Endothelial cell of umbilical vein (primary cell): ENCODE measurements at regions not wholly inside any gene's neighbourhood (a gene's known extent, or its start where the extent isn't known, plus 50 kb on each side); places are given as distances from the start of the nearest gene placed in this dataset.

Experiments used
- BruUV-seq: library from RNA; stranded (reverse); fragments of 400-500 nt; replicated peaks from 2 replicates; lab custom pipeline; 2021; lab: Mats Ljungman, UMichigan
- CTCF ChIA-PET: fragments of 300-600, 350-600 bp; sonication (Branson Sonifier 250); formaldehyde crosslinking; loops from one replicate; lab custom pipeline; 2021; ENCODE audit warnings: antibody characterized with exemption, inconsistent platforms; lab: Charles Lee
- POLR2A ChIA-PET: fragments of 300-600, 350-600 bp; sonication (Branson Sonifier 250); formaldehyde crosslinking; loops from one replicate; lab custom pipeline; 2021; ENCODE audit warnings: antibody characterized with exemption, inconsistent platforms; lab: Charles Lee
- DNase-seq: peaks from one replicate; pipeline ENCODE4 v3.0.0-alpha.2; 2011; ENCODE audit warnings: low read depth, low spot score
- FAIRE-seq: peaks from 2 replicates; lab custom pipeline; 2011; peaks lifted over from hg19 to GRCh38; lab: Jason Lieb, UNC
- H2AFZ ChIP-seq: 2 replicates; pipeline ENCODE4 v1.6.0; 2012; ENCODE audit warnings: low read depth, low read length, control low read depth, inconsistent platforms
- H3K27ac ChIP-seq: 2 replicates; pipeline ENCODE4 v1.5.1; 2011; ENCODE audit warnings: low read depth, mild to moderate bottlenecking, control low read depth, low read length, moderate library complexity; ENCODE audit not compliant: insufficient read depth
- H3K27me3 ChIP-seq, 2 experiments: 2 replicates each; pipeline versions ENCODE4 v1.6.0 to v1.6.1; 2011; ENCODE audit warnings: low read length in 2 of 2, mixed read lengths in 1 of 2; ENCODE audit not compliant: control insufficient read depth in 2 of 2, insufficient read depth in 2 of 2
- H3K36me3 ChIP-seq, 2 experiments: 2 replicates in 1 of 2; 3 replicates in 1 of 2; pipeline ENCODE4 v1.5.1; 2011; ENCODE audit warnings: low read length in 2 of 2, mild to moderate bottlenecking in 1 of 2, moderate library complexity in 1 of 2; ENCODE audit not compliant: control insufficient read depth in 2 of 2, insufficient read depth in 2 of 2; ENCODE audit errors: extremely low read depth in 1 of 2
- H3K4me1 ChIP-seq: 3 replicates; pipeline ENCODE4 v1.5.1; 2011; ENCODE audit warnings: mild to moderate bottlenecking, low read length; ENCODE audit not compliant: control insufficient read depth, insufficient read depth; ENCODE audit errors: extremely low read depth
- H3K4me2 ChIP-seq: 2 replicates; pipeline ENCODE4 v1.6.1; 2011; ENCODE audit warnings: low read length, control low read depth, mixed read lengths; ENCODE audit not compliant: insufficient read depth
- H3K4me3 ChIP-seq, 3 experiments: fragments of 200-600 bp in 1 of 3; sonication (generic), shearing (Covaris generic) in 1 of 3; replicated peaks in 1 of 3; 2 replicates each; pipeline ENCODE4 v1.5.1; 2011 to 2016; ENCODE audit warnings: control low read depth in 3 of 3, low read length in 3 of 3, mild to moderate bottlenecking in 2 of 3, inconsistent platforms in 1 of 3, low read depth in 1 of 3, moderate library complexity in 1 of 3; ENCODE audit not compliant: insufficient read depth in 1 of 3
- H3K79me2 ChIP-seq: 2 replicates; pipeline ENCODE4 v1.6.0; 2012; ENCODE audit warnings: low read length, inconsistent platforms; ENCODE audit not compliant: control insufficient read depth, insufficient read depth
- H3K9ac ChIP-seq: replicated peaks from 2 replicates; pipeline ENCODE3; 2011; ENCODE audit warnings: low read length, control low read depth; ENCODE audit not compliant: insufficient read depth; ENCODE audit errors: extremely low read depth
- H3K9me1 ChIP-seq: replicated peaks from 3 replicates; pipeline ENCODE4 v1.6.0; 2011; ENCODE audit warnings: mild to moderate bottlenecking, low read length; ENCODE audit not compliant: control insufficient read depth, insufficient read depth; ENCODE audit errors: extremely low read depth
- H3K9me3 ChIP-seq: replicated peaks from 2 replicates; pipeline ENCODE4 v1.5.1; 2012; ENCODE audit warnings: low read length, inconsistent platforms; ENCODE audit not compliant: control insufficient read depth, insufficient read depth
- H4K20me1 ChIP-seq: replicated peaks from 2 replicates; pipeline ENCODE3; 2011; ENCODE audit warnings: mild to moderate bottlenecking, low read length; ENCODE audit not compliant: control insufficient read depth, insufficient read depth; ENCODE audit errors: extremely low read depth
- EZH2 ChIP-seq: IDR thresholded peaks from 2 replicates; pipeline ENCODE4 v1.6.1; 2012; ENCODE audit warnings: borderline replicate concordance, low read depth, mild to moderate bottlenecking, moderate library complexity, low read length, inconsistent platforms; ENCODE audit not compliant: severe bottlenecking
- FOS ChIP-seq: IDR thresholded peaks from 2 replicates; pipeline ENCODE4 v1.6.1; 2011; ENCODE audit warnings: mild to moderate bottlenecking, low read length, moderate library complexity, borderline replicate concordance; ENCODE audit not compliant: insufficient read depth
- GATA2 ChIP-seq: IDR thresholded peaks from 2 replicates; pipeline ENCODE4 v1.7.0; 2011; ENCODE audit warnings: low read depth, mild to moderate bottlenecking, moderate library complexity, mixed read lengths, low read length; ENCODE audit not compliant: insufficient read length, insufficient read depth
- JUN ChIP-seq: IDR thresholded peaks from 2 replicates; pipeline ENCODE4 v1.6.1; 2011; ENCODE audit warnings: borderline replicate concordance, low read depth; ENCODE audit not compliant: insufficient read length, insufficient read depth
- MYC ChIP-seq: IDR thresholded peaks from one replicate; pipeline ENCODE4 v1.6.1; 2011; ENCODE audit warnings: mild to moderate bottlenecking, low read depth, low read length
- POLR2A ChIP-seq: IDR thresholded peaks from 2 replicates; pipeline ENCODE4 v1.6.1; 2012; ENCODE audit warnings: low read depth, mild to moderate bottlenecking, control low read depth, low read length
- POLR2AphosphoS5 ChIP-seq: IDR thresholded peaks from 2 replicates; pipeline ENCODE4 v1.6.1; 2012; ENCODE audit warnings: low read depth, mild to moderate bottlenecking, control low read depth, low read length, moderate library complexity; ENCODE audit not compliant: insufficient read depth
- dilution Hi-C: fragments of 300-500 bp; cut with MboI; formaldehyde crosslinking; loops from one replicate; pipeline ENCODE4 v1.15.0; 2019; ENCODE audit warnings: low sequenced_read_pairs; ENCODE audit not compliant: extremely low pct_ligation_motif_present
- intact Hi-C: fragments of 100-400 bp; cut with micrococcal nuclease; formaldehyde crosslinking; loops from one replicate; pipeline ENCODE4 v1.10.0; 2022
- TF ChIP-seq, protein P1 (sequence below): IDR thresholded peaks from 2 replicates; pipeline ENCODE4 v1.6.1; 2011; ENCODE audit not compliant: insufficient read depth, insufficient read length
- TF ChIP-seq, protein P2 (sequence below), 2 donors: IDR thresholded peaks; 1 replicate in 1 of 2; 2 replicates in 1 of 2; pipeline ENCODE4 v1.5.1; 2011; ENCODE audit warnings: low read length in 2 of 2, mild to moderate bottlenecking in 2 of 2, moderate library complexity in 2 of 2, control low read depth in 1 of 2, inconsistent platforms in 1 of 2, low read depth in 1 of 2; ENCODE audit not compliant: insufficient read depth in 1 of 2; ENCODE audit errors: extremely low read depth in 1 of 2

GRCh38 chr3:89013536-89013935 lies 93.9 kb upstream of the EPHA3 start:
- peaks cover 3% of the 10 kb centered on the region for H3K9me3 ChIP-seq
- BruUV-seq: no TSS peak
- H2AFZ ChIP-seq: no peak overlapping the region
- FAIRE-seq (no peak), DNase-seq (no peak)
- H3K36me3 ChIP-seq: no peaks in the 10 kb centered on the region
- no peak overlapping the region for H3K27ac ChIP-seq
- no peaks in the 10 kb centered on the region for H3K4me1 ChIP-seq
- no peak overlapping the region for H3K4me2 ChIP-seq
- dilution Hi-C loops (no loop called here), intact Hi-C loops (no loop called here)
- H3K9ac ChIP-seq: no peak overlapping the region
- H3K9me1 ChIP-seq: no peaks in the 10 kb centered on the region
- CTCF ChIA-PET: no interaction called here
- H3K4me3 ChIP-seq: no peak overlapping the region
- no peaks in the 10 kb centered on the region for H3K79me2 ChIP-seq
- no peaks in the 10 kb centered on the region for H3K27me3 ChIP-seq
- POLR2A ChIA-PET: no interaction called here
- H4K20me1 ChIP-seq: no peaks in the 10 kb centered on the region
- TF ChIP-seq POLR2AphosphoS5: no peak
- TF ChIP-seq, protein P1, sequence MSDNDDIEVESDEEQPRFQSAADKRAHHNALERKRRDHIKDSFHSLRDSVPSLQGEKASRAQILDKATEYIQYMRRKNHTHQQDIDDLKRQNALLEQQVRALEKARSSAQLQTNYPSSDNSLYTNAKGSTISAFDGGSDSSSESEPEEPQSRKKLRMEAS: no peak
- no peak for TF ChIP-seq EZH2
- no peak for TF ChIP-seq FOS
- no peak for TF ChIP-seq POLR2A
- no peak for TF ChIP-seq MYC
- TF ChIP-seq JUN: no peak
- TF ChIP-seq, protein P2, sequence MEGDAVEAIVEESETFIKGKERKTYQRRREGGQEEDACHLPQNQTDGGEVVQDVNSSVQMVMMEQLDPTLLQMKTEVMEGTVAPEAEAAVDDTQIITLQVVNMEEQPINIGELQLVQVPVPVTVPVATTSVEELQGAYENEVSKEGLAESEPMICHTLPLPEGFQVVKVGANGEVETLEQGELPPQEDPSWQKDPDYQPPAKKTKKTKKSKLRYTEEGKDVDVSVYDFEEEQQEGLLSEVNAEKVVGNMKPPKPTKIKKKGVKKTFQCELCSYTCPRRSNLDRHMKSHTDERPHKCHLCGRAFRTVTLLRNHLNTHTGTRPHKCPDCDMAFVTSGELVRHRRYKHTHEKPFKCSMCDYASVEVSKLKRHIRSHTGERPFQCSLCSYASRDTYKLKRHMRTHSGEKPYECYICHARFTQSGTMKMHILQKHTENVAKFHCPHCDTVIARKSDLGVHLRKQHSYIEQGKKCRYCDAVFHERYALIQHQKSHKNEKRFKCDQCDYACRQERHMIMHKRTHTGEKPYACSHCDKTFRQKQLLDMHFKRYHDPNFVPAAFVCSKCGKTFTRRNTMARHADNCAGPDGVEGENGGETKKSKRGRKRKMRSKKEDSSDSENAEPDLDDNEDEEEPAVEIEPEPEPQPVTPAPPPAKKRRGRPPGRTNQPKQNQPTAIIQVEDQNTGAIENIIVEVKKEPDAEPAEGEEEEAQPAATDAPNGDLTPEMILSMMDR (IDR thresholded peaks at IDR 0.05; ENCODE audit: extremely low read depth in 1 of 2, insufficient read depth in 1 of 2, low read depth in 1 of 2, low read length in 2 of 2): no peak
- TF ChIP-seq GATA2: no peak
